ENCODE measurements at regions not wholly inside any gene's neighbourhood (a gene's known extent, or its start where the extent isn't known, plus 50 kb on each side); places are given as distances from the start of the nearest gene placed in this dataset.

GRCh38 chr5:56455417-56455816 is 222.3 kb upstream of the ANKRD55 start:
- Histone ChIP-seq H3K4me3 (ENCODE audit: insufficient read depth, low read length) (no peak overlapping the region), H3K36me3 (ENCODE audit: insufficient read depth, low read length) (no peaks in the 10 kb centered on the region), H3K79me2 (ENCODE audit: insufficient read depth, low read length) (no peaks in the 10 kb centered on the region), H3K4me1 (ENCODE audit: insufficient read depth, low read length) (no peaks in the 10 kb centered on the region), H2AFZ (ENCODE audit: low read length) (no peak overlapping the region), H3K27me3 (ENCODE audit: insufficient read depth, low read length) (peaks cover 4% of the 10 kb centered on the region), H3K9me3 (ENCODE audit: low read depth, low read length) (no peaks in the 10 kb centered on the region), H3K27ac (ENCODE audit: low read depth, low read length) (no peak overlapping the region), H3K4me2 (ENCODE audit: insufficient read depth, low read length) (no peak overlapping the region), H4K20me1 (ENCODE audit: insufficient read depth, low read length) (no peaks in the 10 kb centered on the region)
- no peak for TF ChIP-seq CTCF (IDR thresholded peaks at IDR 0.05; ENCODE audit: extremely low read depth, low read depth, low read length)
- DNase-seq (ENCODE audit: insufficient read length, low spot score, missing footprints), result no peak

- no peaks in the 10 kb centered on the region for H3K4me1 ChIP-seq (ENCODE audit: insufficient read depth, low read length)
- no peak for DNase-seq (ENCODE audit: insufficient read length, low spot score, missing footprints)
- no peak overlapping the region for H3K27ac ChIP-seq (ENCODE audit: low read depth, low read length)
- no peak for TF ChIP-seq CTCF (IDR thresholded peaks at IDR 0.05; ENCODE audit: extremely low read depth, low read depth, low read length)
- no peak overlapping the region for H2AFZ ChIP-seq (ENCODE audit: low read length)
- no peak overlapping the region for H3K4me2 ChIP-seq (ENCODE audit: insufficient read depth, low read length)
- no peaks in the 10 kb centered on the region for H3K9me3 ChIP-seq (ENCODE audit: low read depth, low read length)
- no peaks in the 10 kb centered on the region for H4K20me1 ChIP-seq (ENCODE audit: insufficient read depth, low read length)
- no peaks in the 10 kb centered on the region for H3K36me3 ChIP-seq (ENCODE audit: insufficient read depth, low read length)
- H3K4me3 ChIP-seq (ENCODE audit: insufficient read depth, low read length), result no peak overlapping the region
- H3K27me3 ChIP-seq (ENCODE audit: insufficient read depth, low read length), result peaks cover 4% of the 10 kb centered on the region
- no peaks in the 10 kb centered on the region for H3K79me2 ChIP-seq (ENCODE audit: insufficient read depth, low read length)
These were observed 221.2 kb upstream of the ANKRD55 start for GRCh38 chr5:56454219-56454862.

- Histone ChIP-seq H4K20me1 (ENCODE audit: insufficient read depth, low read length) (no peaks in the 10 kb centered on the region), H3K27ac (ENCODE audit: low read depth, low read length) (no peak overlapping the region), H3K27me3 (ENCODE audit: insufficient read depth, low read length) (peaks cover 8% of the 10 kb centered on the region), H3K4me1 (ENCODE audit: insufficient read depth, low read length) (no peaks in the 10 kb centered on the region), H3K4me3 (ENCODE audit: insufficient read depth, low read length) (no peak overlapping the region), H3K9me3 (ENCODE audit: low read depth, low read length) (no peaks in the 10 kb centered on the region), H3K4me2 (ENCODE audit: insufficient read depth, low read length) (no peak overlapping the region), H3K36me3 (ENCODE audit: insufficient read depth, low read length) (no peaks in the 10 kb centered on the region), H2AFZ (ENCODE audit: low read length) (no peak overlapping the region), H3K79me2 (ENCODE audit: insufficient read depth, low read length) (no peaks in the 10 kb centered on the region)
- DNase-seq (ENCODE audit: insufficient read length, low spot score, missing footprints), result no peak
- no peak for TF ChIP-seq CTCF (IDR thresholded peaks at IDR 0.05; ENCODE audit: extremely low read depth, low read depth, low read length)
These were observed 218.6 kb upstream of the ANKRD55 start for GRCh38 chr5:56451742-56452141.

- no peaks in the 10 kb centered on the region for H3K4me1 ChIP-seq (ENCODE audit: insufficient read depth, low read length)
- no peak for DNase-seq (ENCODE audit: insufficient read length, low spot score, missing footprints)
- no peak for TF ChIP-seq CTCF (IDR thresholded peaks at IDR 0.05; ENCODE audit: extremely low read depth, low read depth, low read length)
- no peaks in the 10 kb centered on the region for H3K9me3 ChIP-seq (ENCODE audit: low read depth, low read length)
- no peak overlapping the region for H2AFZ ChIP-seq (ENCODE audit: low read length)
- H4K20me1 ChIP-seq (ENCODE audit: insufficient read depth, low read length), result no peaks in the 10 kb centered on the region
- H3K4me2 ChIP-seq (ENCODE audit: insufficient read depth, low read length), result no peak overlapping the region
- peaks cover 8% of the 10 kb centered on the region for H3K27me3 ChIP-seq (ENCODE audit: insufficient read depth, low read length)
- H3K79me2 ChIP-seq (ENCODE audit: insufficient read depth, low read length), result no peaks in the 10 kb centered on the region
- no peak overlapping the region for H3K4me3 ChIP-seq (ENCODE audit: insufficient read depth, low read length)
- H3K36me3 ChIP-seq (ENCODE audit: insufficient read depth, low read length), result no peaks in the 10 kb centered on the region
- no peak overlapping the region for H3K27ac ChIP-seq (ENCODE audit: low read depth, low read length)
These were observed 217.6 kb upstream of the ANKRD55 start for GRCh38 chr5:56450766-56451165.

All from osteoblast (primary cell).